C4-2B (cell line): ENCODE measurements at regions not wholly inside any gene's neighbourhood (a gene's known extent, or its start where the extent isn't known, plus 50 kb on each side); places are given as distances from the start of the nearest gene placed in this dataset.

Source experiments
- ZFX ChIP-seq: fragments of 450-650 bp; IDR thresholded peaks from 2 replicates; pipeline ENCODE4 v1.6.1; 2017
- TF ChIP-seq, protein P1 (sequence below): fragments of 450-650 bp; conservative IDR thresholded peaks from 2 replicates; pipeline ENCODE4 v1.5.1; 2017; ENCODE audit warnings: mild to moderate bottlenecking

DNA sequence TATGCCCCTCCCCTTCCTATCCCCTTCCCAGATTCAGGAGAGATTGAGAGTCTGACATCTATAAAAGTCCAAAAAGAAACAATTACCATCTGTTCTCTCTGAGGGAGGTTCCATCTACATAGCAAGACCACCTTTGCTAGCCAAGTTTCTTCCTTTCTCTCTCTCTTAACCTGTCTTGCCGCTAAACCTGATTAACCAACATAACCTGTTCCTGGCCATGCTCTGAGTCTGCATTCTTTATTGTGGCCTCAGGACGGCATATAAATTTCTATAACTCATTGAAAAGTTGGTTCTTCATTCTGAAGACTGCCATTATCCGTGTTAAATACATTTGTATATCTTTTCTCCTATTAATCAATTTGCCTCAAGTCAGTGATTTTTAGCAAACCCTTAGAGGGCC, 594.0 kb downstream of the KCNH5 start:
- TF ChIP-seq, protein P1, sequence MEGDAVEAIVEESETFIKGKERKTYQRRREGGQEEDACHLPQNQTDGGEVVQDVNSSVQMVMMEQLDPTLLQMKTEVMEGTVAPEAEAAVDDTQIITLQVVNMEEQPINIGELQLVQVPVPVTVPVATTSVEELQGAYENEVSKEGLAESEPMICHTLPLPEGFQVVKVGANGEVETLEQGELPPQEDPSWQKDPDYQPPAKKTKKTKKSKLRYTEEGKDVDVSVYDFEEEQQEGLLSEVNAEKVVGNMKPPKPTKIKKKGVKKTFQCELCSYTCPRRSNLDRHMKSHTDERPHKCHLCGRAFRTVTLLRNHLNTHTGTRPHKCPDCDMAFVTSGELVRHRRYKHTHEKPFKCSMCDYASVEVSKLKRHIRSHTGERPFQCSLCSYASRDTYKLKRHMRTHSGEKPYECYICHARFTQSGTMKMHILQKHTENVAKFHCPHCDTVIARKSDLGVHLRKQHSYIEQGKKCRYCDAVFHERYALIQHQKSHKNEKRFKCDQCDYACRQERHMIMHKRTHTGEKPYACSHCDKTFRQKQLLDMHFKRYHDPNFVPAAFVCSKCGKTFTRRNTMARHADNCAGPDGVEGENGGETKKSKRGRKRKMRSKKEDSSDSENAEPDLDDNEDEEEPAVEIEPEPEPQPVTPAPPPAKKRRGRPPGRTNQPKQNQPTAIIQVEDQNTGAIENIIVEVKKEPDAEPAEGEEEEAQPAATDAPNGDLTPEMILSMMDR: no peak
- no peak for TF ChIP-seq ZFX
